GM23248 (cell line): ENCODE measurements at regions not wholly inside any gene's neighbourhood (a gene's known extent, or its start where the extent isn't known, plus 50 kb on each side); places are given as distances from the start of the nearest gene placed in this dataset.

Source experiments
- EZH2 ChIP-seq: fragments of 200-600 bp; sonication (generic); IDR thresholded peaks from 2 replicates; pipeline ENCODE4 v1.6.1; 2018; ENCODE audit warnings: antibody characterized with exemption, mild to moderate bottlenecking; ENCODE audit not compliant: insufficient read depth, poor library complexity, severe bottlenecking
- EZH2phosphoT487 ChIP-seq: fragments of 200-600 bp; sonication (generic); IDR thresholded peaks from 2 replicates; pipeline ENCODE4 v1.6.1; 2018; ENCODE audit warnings: antibody characterized with exemption, moderate library complexity, mild to moderate bottlenecking, low read depth; ENCODE audit not compliant: insufficient read depth

DNA sequence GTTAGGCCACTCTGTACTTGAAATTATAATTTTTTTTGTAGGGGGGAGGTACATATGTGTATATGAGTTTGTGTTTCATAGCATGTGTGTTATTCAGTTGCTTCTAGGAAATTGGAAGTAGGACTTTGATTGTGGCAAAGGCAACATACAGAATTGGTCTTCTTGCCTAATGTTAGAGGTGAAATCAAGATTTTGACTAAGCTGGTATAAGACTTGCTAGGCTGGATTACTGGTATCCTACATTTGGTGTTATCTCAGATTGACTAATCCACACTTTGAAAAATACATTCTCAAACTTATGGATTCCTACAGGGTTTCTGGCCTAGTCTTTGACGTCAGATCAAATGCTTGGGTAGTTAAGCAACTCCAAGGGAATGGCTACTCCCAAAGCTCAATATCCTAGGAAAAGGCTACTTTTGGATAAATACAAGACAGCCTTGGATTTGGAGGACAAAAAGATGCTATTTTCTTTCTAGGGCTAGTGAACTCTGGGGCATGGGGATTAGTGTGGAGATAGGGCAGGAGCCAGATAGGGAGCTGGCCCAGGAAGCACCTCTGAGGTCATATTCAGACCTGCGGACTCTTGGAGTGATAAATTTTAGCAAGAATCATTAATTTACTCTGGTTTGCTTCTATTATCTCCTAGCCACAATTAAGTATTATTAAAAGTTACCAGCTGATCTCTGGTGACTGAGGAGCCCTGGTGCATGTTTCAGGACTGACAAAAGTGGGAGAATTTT lies 144.0 kb upstream of the RPS23 start:
- no peak for TF ChIP-seq EZH2phosphoT487
- TF ChIP-seq EZH2, result no peak
